ENCODE measurements at regions not wholly inside any gene's neighbourhood (a gene's known extent, or its start where the extent isn't known, plus 50 kb on each side); places are given as distances from the start of the nearest gene placed in this dataset.

DNA sequence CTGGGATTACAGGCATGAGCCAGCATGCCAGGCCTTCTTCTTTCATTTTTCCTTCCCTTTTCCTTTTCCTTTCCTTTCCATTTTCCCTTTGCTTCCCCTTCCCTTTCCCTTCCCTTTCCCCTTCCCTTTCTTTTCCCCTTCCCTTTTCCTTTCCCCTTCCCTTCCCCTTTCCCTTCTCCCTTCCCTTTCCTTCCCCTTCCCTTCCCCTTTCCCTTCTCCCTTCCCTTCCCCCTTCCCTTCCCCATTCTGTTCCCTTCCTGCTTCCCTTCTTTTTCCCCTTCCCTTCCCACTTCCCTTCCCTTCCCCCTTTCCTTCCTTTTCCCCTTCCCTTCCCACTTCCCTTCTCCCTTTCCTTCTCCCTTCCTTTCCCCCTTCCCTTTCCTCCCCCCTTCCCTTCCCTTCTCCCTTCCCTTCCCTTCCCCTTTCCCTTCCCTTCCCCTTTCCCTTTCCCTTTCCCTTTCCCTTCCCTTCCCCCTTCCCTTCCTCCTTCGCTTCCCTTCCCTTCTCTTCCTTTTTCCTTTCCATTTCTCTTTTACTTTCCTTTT, 712.2 kb upstream of the POM121L12 start:
- no peak for DNase-seq

DNA sequence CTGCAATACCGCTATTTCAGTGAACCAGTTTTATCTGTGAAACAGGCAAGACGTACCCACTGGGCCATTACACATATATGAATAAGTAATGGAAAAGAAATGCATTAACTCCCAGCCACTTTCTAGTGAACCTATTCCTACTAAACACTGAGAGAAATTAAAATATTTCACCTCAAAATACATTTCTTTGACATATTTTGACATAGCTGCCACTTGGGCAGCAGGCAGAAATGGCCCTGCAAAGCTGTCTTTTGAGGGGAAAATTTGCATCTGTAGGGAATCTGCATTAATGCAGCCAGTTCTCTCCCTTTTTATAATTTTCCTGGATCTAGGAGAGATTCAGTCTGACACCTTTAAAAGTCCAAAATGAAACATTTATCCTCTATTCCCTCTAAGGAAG, 714.8 kb upstream of the POM121L12 start:
- no peak for DNase-seq

DNA sequence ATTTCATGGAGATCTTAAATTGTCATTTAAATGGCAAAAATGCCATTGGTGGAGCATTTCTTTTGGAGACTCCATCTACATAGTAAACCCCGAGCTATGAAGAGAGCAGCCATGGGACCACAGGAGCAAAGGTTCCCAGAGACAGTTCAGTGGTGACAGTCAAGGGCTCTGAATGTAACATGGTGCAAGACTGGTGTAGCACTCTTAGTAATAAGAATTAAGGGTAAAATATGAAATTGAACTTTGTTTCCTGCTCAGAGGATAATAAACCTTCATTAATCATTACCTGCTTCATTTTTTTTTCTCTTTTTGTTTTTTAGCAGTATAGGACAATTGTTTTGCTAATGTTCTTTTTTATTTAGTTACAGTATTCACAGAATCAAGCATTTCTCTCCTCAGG, 717.5 kb upstream of the POM121L12 start:
- no peak for DNase-seq

DNA sequence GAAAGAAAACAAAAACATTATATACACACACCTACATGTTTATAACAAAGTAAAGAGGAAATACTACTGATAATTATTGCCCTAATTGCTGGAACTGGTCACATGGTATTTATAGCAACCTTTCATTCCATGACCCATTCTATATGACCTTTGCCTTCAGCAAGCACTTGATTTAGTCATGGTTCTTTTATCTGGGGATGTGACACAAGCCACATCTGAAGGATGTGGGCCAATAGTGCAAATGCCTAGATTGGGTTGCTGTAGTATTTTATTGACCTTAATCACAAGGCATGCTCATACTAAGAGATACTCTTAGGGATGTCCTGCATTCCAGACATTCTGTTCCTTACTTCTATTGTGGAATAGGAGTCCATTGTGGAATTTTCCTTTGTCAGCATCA, 723.5 kb upstream of the POM121L12 start:
- no peak for DNase-seq

DNA sequence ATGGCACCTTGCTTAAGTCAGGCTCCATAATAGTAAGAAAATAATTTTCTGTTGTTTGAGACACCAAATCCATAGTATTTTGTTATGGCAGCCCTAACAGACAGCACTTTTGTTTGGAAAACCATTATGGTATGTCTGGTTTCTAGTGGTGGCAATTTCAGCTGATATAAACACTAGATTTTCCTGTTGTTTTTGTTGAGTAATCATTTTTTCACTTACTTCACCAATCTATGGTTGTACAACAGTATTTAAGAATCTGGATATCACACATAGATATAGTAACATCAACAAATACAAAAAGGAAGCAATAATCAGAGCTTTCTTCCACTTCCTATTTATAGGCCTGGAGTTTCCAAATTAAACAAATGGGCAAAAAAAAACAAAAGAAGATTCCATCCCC, 725.8 kb upstream of the POM121L12 start:
- DNase-seq: no peak

GRCh38 chr7:52302765-52303520, 732.5 kb upstream of the POM121L12 start:
- no peak for DNase-seq

GRCh38 chr7:52297128-52297527, 738.3 kb upstream of the POM121L12 start:
- DNase-seq: no peak

GRCh38 chr7:52294942-52295341, 740.5 kb upstream of the POM121L12 start:
- no peak for DNase-seq

DNA sequence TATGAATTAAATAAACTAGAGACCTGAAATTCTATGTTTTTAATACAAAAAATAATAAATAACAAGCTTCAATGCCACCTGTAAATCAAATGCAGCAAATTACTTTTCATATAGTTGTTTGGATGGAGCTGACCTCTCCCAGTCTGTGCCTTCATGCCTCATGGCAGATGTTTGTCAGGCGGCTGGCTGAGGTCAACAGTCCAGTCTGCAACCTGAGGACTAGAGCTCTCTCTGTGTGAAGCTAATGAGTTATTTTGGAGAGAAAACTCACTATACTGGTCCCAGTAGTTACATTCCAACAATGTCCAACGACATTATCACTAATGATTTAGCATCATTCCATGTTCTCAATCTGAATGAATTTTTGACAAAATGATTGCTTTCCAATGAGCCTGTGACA, 746.2 kb upstream of the POM121L12 start:
- DNase-seq: no peak

DNA sequence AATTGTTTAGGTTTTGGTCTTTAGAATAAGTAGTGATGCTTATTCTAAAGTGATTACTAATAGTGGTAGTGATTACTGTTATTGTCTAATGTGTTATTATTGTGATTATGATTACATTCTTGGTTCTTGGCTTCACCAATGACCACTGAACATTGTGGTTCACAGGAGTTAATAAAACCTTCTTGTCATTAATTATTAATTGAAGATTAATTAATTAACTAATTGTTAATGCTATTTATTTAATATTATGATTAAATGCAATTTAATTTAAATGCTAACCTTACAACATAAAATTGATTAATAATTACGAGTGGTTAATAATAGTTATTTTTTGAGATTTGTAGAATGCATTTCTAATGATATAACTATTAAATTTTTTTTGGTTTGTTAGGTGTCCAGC, 747.7 kb upstream of the POM121L12 start:
- no peak for DNase-seq

GRCh38 chr7:52285689-52286088, 749.7 kb upstream of the POM121L12 start:
- no peak for DNase-seq

DNA sequence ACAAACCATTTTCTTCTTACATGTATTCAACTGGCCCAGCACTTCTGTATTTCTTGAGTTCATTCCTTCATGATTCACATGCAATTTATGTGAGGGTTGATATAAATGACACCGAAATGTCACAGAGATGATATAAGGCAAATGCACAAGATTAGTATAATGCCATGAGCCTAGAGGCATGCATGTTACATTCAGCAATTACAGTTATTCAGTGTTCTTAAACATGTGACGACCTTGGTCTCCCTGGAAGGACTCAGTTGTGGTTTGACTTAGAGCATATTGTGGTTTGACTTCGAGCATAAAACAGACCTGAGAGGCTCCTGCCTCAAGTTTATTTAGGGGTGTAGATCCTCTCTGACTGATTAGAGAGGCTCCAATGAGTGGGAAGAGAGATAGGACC, 752.1 kb upstream of the POM121L12 start:
- no peak for DNase-seq

DNA sequence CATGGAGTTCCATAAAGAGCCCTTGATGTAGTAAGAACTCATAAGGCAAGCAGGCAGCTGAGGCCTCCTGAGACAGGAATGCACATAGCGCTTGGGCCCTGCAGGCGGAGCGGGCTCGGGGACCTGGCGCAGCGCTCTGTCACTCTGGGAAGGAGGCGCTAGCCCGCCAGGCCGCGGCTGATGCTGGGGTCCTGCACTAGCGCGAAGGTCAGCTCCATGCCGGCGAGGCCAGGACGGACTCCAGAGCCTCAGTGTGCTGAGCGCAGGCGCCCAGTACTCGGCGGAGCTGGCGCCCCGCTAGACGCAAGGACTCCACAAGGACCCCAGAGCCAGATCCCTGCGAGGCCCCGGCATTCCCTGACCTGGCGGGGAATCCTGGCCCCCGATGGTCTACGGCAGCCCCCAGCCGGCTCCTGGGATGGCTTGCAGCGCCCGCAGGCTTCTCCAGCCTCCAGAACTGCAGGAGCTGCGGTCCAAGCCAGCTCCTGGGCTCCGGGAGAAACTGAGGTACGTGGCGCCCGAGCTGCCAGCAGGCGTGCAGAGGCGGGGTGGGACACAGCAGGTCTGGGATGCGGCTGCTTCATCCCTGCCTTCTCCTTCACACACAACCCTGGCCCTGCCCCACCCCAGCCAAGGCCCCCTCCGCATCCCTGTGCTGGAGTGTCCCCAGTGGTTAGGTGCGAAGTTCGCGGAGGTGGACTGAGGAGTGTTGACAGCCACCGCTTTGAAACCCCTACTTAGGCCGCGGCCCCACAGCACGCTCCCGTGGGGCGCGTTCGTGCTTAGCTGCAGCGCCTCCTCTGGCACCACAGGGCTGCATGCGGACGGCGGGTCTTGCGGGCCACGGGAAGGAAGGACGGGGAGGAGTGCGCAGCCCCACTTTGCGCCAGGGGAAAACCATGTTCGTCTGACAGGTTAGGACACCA, 761.5 kb upstream of the POM121L12 start:
- DNase-seq: no peak

DNA sequence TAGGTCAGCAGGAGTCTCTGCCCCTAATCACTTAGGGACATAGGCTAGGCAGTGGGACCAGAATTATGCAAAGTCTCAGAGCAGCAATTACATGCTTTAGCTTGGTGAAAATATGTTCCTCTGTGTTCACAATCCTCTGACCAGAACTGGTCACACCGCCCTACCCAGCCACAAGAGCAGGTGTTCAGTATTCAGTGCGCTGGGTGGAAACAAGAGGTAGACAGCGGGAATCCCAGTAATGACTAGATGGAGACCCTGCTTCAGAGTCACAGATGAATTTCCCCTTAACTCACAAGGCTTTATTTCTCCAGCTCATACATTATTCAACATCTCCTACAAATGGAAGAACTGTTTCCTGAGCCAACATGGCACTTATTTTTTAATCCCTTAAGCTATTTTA, 763.7 kb upstream of the POM121L12 start:
- DNase-seq: no peak

GRCh38 chr7:52270301-52270700, 765.1 kb upstream of the POM121L12 start:
- DNase-seq: no peak

DNA sequence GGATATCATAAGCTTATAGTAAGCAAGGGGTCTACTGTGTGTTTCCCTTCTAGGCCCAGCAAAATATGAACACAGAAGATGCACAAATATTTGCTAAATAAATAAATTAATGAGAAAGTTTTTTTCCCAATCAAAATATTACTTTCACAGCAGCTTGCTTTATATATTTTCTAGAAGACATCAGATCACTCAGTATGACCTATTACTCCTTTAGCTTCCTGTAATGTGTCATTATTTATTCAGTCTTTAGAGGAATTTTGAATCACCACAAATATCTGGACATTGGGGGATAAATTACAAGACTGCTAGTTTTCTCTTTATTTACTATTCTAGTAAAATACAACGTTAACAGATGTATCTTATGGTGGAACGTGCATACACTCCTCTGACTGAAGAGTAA, 765.8 kb upstream of the POM121L12 start:
- no peak for DNase-seq

DNA sequence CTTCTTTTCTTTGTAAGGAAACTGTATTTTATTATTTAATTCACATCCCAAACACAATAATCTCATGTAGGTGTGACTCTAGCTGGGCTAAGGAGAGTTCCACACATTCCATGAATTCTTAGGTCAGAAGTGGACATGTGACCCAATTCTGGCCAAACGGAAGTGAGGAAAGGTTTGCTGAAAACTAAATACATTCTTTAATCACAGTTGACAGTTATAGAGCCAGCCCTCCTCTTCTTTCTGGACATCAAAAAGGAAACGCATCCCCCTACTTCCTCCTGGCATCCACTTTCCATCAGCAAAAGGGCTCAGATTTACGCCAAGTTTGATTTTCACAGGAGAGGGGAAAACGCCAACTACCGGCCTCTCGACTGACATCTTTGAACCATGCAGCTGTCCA, 774.4 kb upstream of the POM121L12 start:
- DNase-seq: no peak

- DNase-seq: peak; percentile 43 to 51
These were observed 775.3 kb upstream of the POM121L12 start for GRCh38 chr7:52260046-52260665.

GRCh38 chr7:52257890-52258289, 777.5 kb upstream of the POM121L12 start:
- DNase-seq: no peak

GRCh38 chr7:52254396-52255010, 780.9 kb upstream of the POM121L12 start:
- no peak for DNase-seq

- no peak for DNase-seq
These were observed 781.5 kb upstream of the POM121L12 start for GRCh38 chr7:52253953-52254352.

DNA sequence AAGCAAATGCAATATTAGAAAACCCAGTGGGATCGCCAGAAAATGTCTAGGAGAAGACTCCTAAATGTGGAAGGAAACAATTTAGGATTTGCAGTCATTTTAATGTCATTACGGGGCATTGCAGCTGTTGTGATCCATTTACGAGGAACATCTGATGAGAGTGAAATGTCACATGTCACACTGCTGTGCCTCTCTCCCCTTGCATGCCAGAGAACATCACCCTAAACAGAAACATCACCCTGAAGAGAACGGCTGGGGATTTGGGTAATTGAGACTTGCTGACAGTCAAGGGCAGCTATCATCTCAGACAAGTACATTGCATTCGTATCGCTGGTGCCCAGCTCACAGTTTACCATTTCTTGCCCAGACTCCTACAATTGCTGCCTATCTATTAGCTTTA, 785.7 kb upstream of the POM121L12 start:
- DNase-seq: no peak

DNA sequence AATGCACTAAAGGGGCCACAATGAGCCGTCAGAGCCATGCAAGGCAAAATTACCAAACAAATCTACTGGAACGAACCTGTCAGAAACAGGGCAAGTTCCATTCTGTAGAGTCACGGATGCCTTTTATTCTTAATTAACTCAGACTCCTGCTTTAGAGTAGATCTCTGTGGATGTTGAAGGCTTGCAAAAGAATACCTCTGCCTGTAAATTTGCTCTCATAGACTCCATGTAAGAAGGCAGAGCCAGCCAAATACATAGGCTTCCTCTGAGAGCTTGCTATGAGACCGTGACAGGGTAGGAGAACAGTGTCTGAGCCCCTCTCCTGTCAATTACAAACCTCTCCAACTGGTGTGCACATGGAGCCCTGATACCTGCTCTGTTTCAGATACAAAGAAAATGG, 787.9 kb upstream of the POM121L12 start:
- DNase-seq: no peak
